GM12878 (cell line): ENCODE measurements at regions not wholly inside any gene's neighbourhood (a gene's known extent, or its start where the extent isn't known, plus 50 kb on each side); places are given as distances from the start of the nearest gene placed in this dataset.

Experiments used
- ATAC-seq: fragments of 200-7000 bp; cut with Tn5 transposase; 3 replicates; pipeline ENCODE4 v1.9.1; 2020; ENCODE audit warnings: mild to moderate bottlenecking, moderate library complexity
- BruUV-seq: library from RNA; stranded (reverse); fragments of 400-500 nt; replicated peaks from 2 replicates; lab custom pipeline; 2021; lab: Mats Ljungman, UMichigan
- CTCF ChIA-PET: fragments of 300-600 bp; sonication (Branson Sonifier 250); formaldehyde crosslinking; extraction: SDS; loops from one replicate; lab custom pipeline; 2021; ENCODE audit warnings: inconsistent platforms; lab: Yijun Ruan, JAX
- POLR2A ChIA-PET: fragments of 350-600 bp; formaldehyde crosslinking; extraction: SDS; loops from one replicate; lab custom pipeline; 2021; ENCODE audit warnings: inconsistent platforms; lab: Charles Lee
- RAD21 ChIA-PET: fragments of 300-600 bp; sonication (Branson Sonifier 250); formaldehyde crosslinking; loops from one replicate; lab custom pipeline; 2023; ENCODE audit warnings: antibody characterized with exemption; ENCODE audit not compliant: unreplicated experiment; lab: Charles Lee
- SMC1A ChIA-PET: fragments of 300-600 bp; sonication (Branson Sonifier 250); formaldehyde crosslinking; loops from one replicate; lab custom pipeline; 2023; ENCODE audit not compliant: unreplicated experiment, uncharacterized antibody; lab: Charles Lee
- DNase-seq: peaks from one replicate; pipeline ENCODE4 v3.0.0-alpha.2; 2011; ENCODE audit warnings: low read depth, low spot score
- FAIRE-seq: peaks from 3 replicates; lab custom pipeline; 2011; peaks lifted over from hg19 to GRCh38; lab: Jason Lieb, UNC
- H2AFZ ChIP-seq: 2 replicates; pipeline ENCODE4 v1.6.0; 2011; ENCODE audit warnings: low read depth, low read length, control low read depth; ENCODE audit not compliant: control insufficient read depth
- H3K27ac ChIP-seq: 2 replicates; pipeline ENCODE4 v1.5.1; 2011; ENCODE audit warnings: control low read depth; ENCODE audit not compliant: control insufficient read depth, insufficient read depth
- H3K27me3 ChIP-seq, 2 experiments: replicated peaks in 1 of 2; 2 replicates each; pipeline versions ENCODE4 v1.6.0 to v1.6.1; 2011; ENCODE audit warnings: low read length in 1 of 2; ENCODE audit not compliant: control insufficient read depth in 2 of 2, insufficient read depth in 2 of 2
- H3K36me3 ChIP-seq, 2 experiments: 2 replicates each; pipeline ENCODE4 v1.5.1; 2011; ENCODE audit warnings: low read length in 1 of 2; ENCODE audit not compliant: control insufficient read depth in 2 of 2, insufficient read depth in 2 of 2
- H3K4me1 ChIP-seq: 2 replicates; pipeline ENCODE4 v1.6.1; 2011; ENCODE audit warnings: mild to moderate bottlenecking, low read length, moderate library complexity, mixed read lengths; ENCODE audit not compliant: control insufficient read depth, insufficient read depth
- H3K4me2 ChIP-seq: 2 replicates; pipeline ENCODE4 v1.6.0; 2011; ENCODE audit warnings: control low read depth; ENCODE audit not compliant: control insufficient read depth, insufficient read depth
- H3K4me3 ChIP-seq: fragments of 200-600 bp; sonication (generic); 2 replicates; pipeline ENCODE4 v1.5.1; 2016
- H3K79me2 ChIP-seq: 2 replicates; pipeline ENCODE4 v1.6.0; 2011; ENCODE audit warnings: low read length; ENCODE audit not compliant: control insufficient read depth, insufficient read depth
- H3K9ac ChIP-seq: 2 replicates; pipeline ENCODE4 v1.8.0; 2011; ENCODE audit warnings: low read length, control low read depth, mixed read lengths; ENCODE audit not compliant: control insufficient read depth, insufficient read depth
- H3K9me3 ChIP-seq: replicated peaks from 3 replicates; pipeline ENCODE4 v1.5.1; 2011; ENCODE audit warnings: mild to moderate bottlenecking, low read length; ENCODE audit not compliant: control insufficient read depth, insufficient read depth
- H4K20me1 ChIP-seq: 2 replicates; pipeline ENCODE4 v1.6.0; 2011; ENCODE audit not compliant: control insufficient read depth, insufficient read depth
- BMI1 ChIP-seq: fragments of 450-650 bp; IDR thresholded peaks from 2 replicates; pipeline ENCODE4 v1.6.1; 2016; ENCODE audit warnings: mild to moderate bottlenecking, moderate library complexity, borderline replicate concordance
- HCFC1 ChIP-seq: fragments of 150-350 bp; IDR thresholded peaks from 2 replicates; pipeline ENCODE4 v1.6.1; 2014; ENCODE audit warnings: low read length
- HDAC6 ChIP-seq: fragments of 200-600 bp; sonication (generic); IDR thresholded peaks from one replicate; pipeline ENCODE4 v1.8.0; 2017; ENCODE audit warnings: antibody characterized with exemption; ENCODE audit not compliant: unreplicated experiment
- HDGF ChIP-seq: fragments of 450-650 bp; IDR thresholded peaks from 2 replicates; pipeline ENCODE4 v1.6.1; 2016; ENCODE audit warnings: antibody characterized with exemption
- HSF1 ChIP-seq: fragments of 150-350 bp; IDR thresholded peaks from 2 replicates; pipeline ENCODE4 v1.6.1; 2014; ENCODE audit warnings: mild to moderate bottlenecking, low read depth, low read length
- NFYA ChIP-seq: IDR thresholded peaks from 2 replicates; pipeline ENCODE4 v1.6.1; 2011; ENCODE audit warnings: low read depth, mild to moderate bottlenecking, low read length, improper control_type of control experiment, borderline replicate concordance
- NR2F1 ChIP-seq: fragments of 450-650 bp; conservative IDR thresholded peaks from 2 replicates; pipeline ENCODE4 v1.6.1; 2017; ENCODE audit warnings: mild to moderate bottlenecking
- PAX5 ChIP-seq: IDR thresholded peaks from 2 replicates; pipeline ENCODE4 v1.6.1; 2011; ENCODE audit warnings: low read depth, low read length, borderline replicate concordance
- PAX8 ChIP-seq: fragments of 450-650 bp; IDR thresholded peaks from 2 replicates; pipeline ENCODE4 v1.6.1; 2017; ENCODE audit warnings: mild to moderate bottlenecking, moderate library complexity
- SIX5 ChIP-seq: IDR thresholded peaks from 2 replicates; pipeline ENCODE4 v1.6.1; 2011; ENCODE audit warnings: mild to moderate bottlenecking, low read depth, low read length, moderate library complexity; ENCODE audit not compliant: severe bottlenecking
- SMAD1 ChIP-seq: fragments of 450-650 bp; IDR thresholded peaks from 2 replicates; pipeline ENCODE4 v1.6.1; 2018; ENCODE audit warnings: mild to moderate bottlenecking, low read depth; ENCODE audit not compliant: partially characterized antibody
- SMAD5 ChIP-seq: IDR thresholded peaks from 2 replicates; pipeline ENCODE4 v1.6.1; 2016; ENCODE audit warnings: antibody characterized with exemption, low read depth
- SPI1 ChIP-seq: IDR thresholded peaks from 2 replicates; pipeline ENCODE4 v1.6.1; 2011; ENCODE audit warnings: low read depth, mild to moderate bottlenecking, low read length, moderate library complexity, borderline replicate concordance; ENCODE audit not compliant: insufficient read depth
- ZNF622 ChIP-seq: fragments of 450-650 bp; IDR thresholded peaks from 2 replicates; pipeline ENCODE4 v1.6.1; 2017; ENCODE audit warnings: mild to moderate bottlenecking, inconsistent platforms
- WGBS: methylation state at CpG from one replicate; pipeline ENCODE4 v1.1.6; 2016; ENCODE audit warnings: low lambda C conversion rate; ENCODE audit not compliant: insufficient replicate concordance, insufficient coverage; ENCODE audit errors: missing lambda C conversion rate; 5-methylcytosine and 5-hydroxymethylcytosine counted together
- in situ Hi-C: fragments of 300-500 bp; cut with MboI; formaldehyde crosslinking; loops from 9 replicates; pipeline ENCODE4 v1.14.3; 2018; ENCODE audit warnings: mixed read lengths
- intact Hi-C: fragments of 100-400 bp; cut with micrococcal nuclease; formaldehyde crosslinking; loops from one replicate; pipeline ENCODE4 v1.14.2; 2022; ENCODE audit not compliant: unreplicated experiment

GRCh38 chr7:65554-65953 is 126.8 kb upstream of the FAM20C start (continued):
- no peak for TF ChIP-seq SMAD5

DNA sequence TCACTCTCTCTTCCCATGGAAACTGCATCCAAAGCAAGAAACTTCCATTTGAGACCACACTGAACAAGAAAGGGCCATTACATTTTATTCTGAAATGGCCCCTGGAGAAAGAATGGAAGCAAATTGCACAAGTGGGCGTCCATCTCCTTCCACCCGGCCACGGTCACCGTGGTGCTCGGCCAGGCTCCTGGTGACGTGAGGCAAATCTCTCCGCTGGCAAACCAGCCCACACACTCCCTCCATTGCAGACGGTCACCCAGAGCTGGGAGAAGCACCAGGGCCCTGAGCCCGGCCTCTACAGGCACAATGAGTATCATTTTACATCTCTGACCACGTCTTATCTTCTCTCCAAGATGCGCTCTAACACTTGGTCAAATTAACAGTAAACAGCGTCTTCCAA is 126.1 kb upstream of the FAM20C start:
- no peaks in the 10 kb centered on the region for H3K79me2 ChIP-seq
- intact Hi-C loops: no loop called here
- RAD21 ChIA-PET: no interaction called here
- no peak for FAIRE-seq
- no peak overlapping the region for H3K4me2 ChIP-seq
- ATAC-seq: no peak
- DNase-seq: no peak
- CTCF ChIA-PET: no interaction called here
- no peak overlapping the region for H3K9ac ChIP-seq
- TF ChIP-seq PAX8 (no peak), SMAD1 (no peak), HSF1 (no peak), HDGF (no peak), HCFC1 (no peak), NR2F1 (no peak), ZNF622 (no peak), NFYA (no peak), SPI1 (no peak), SIX5 (no peak), PAX5 (no peak), HDAC6 (no peak), BMI1 (no peak)
- no TSS peak for BruUV-seq
- no peaks in the 10 kb centered on the region for H3K27me3 ChIP-seq
- POLR2A ChIA-PET: no interaction called here
- no peak overlapping the region for H3K4me3 ChIP-seq
- no peak overlapping the region for H2AFZ ChIP-seq
- in situ Hi-C loops: no loop called here
- H4K20me1 ChIP-seq: no peaks in the 10 kb centered on the region
- H3K27ac ChIP-seq: no peak overlapping the region
- no peaks in the 10 kb centered on the region for H3K4me1 ChIP-seq
- SMC1A ChIA-PET: no interaction called here
- 27% methylated on average over 12 of the region's 12 CpGs for WGBS
- H3K36me3 ChIP-seq: no peaks in the 10 kb centered on the region
- H3K9me3 ChIP-seq: no peaks in the 10 kb centered on the region
